Loucy (cell line): ENCODE measurements at regions not wholly inside any gene's neighbourhood (a gene's known extent, or its start where the extent isn't known, plus 50 kb on each side); places are given as distances from the start of the nearest gene placed in this dataset.

Source experiments
- H2AFZ ChIP-seq: fragments of 200-600 bp; sonication (generic); 2 replicates; pipeline ENCODE4 v1.6.0; 2016; ENCODE audit warnings: antibody characterized with exemption, mild to moderate bottlenecking, low read length, moderate library complexity
- H3F3A ChIP-seq: fragments of 200-600 bp; 2 replicates; pipeline ENCODE4 v1.6.0; 2016; ENCODE audit warnings: antibody characterized with exemption, low read depth, mild to moderate bottlenecking
- H3K27me3 ChIP-seq: fragments of 200-600 bp; sonication (generic); 2 replicates; pipeline ENCODE4 v1.6.1; 2014; ENCODE audit warnings: low read length, mild to moderate bottlenecking; ENCODE audit not compliant: insufficient read depth, poor library complexity, severe bottlenecking
- H3K36me3 ChIP-seq: fragments of 200-600 bp; sonication (generic); 2 replicates; pipeline ENCODE4 v1.6.1; 2016; ENCODE audit warnings: low read length; ENCODE audit not compliant: insufficient read depth
- H3K4me1 ChIP-seq: fragments of 200-600 bp; sonication (generic); 2 replicates; pipeline ENCODE4 v1.5.1; 2014; ENCODE audit warnings: low read length, mild to moderate bottlenecking; ENCODE audit not compliant: insufficient read depth, poor library complexity, severe bottlenecking
- H3K4me2 ChIP-seq: fragments of 200-600 bp; sonication (generic); 2 replicates; pipeline ENCODE4 v1.6.0; 2014; ENCODE audit warnings: antibody characterized with exemption, low read length, low read depth, mild to moderate bottlenecking; ENCODE audit not compliant: poor library complexity, severe bottlenecking
- H3K4me3 ChIP-seq: fragments of 200-600 bp; sonication (generic); 2 replicates; pipeline ENCODE4 v1.5.1; 2014; ENCODE audit warnings: low read length, mild to moderate bottlenecking, mixed read lengths; ENCODE audit not compliant: poor library complexity, severe bottlenecking
- H3K79me2 ChIP-seq: fragments of 200-600 bp; sonication (generic); 2 replicates; pipeline ENCODE4 v1.6.1; 2014; ENCODE audit warnings: low read length; ENCODE audit not compliant: insufficient read depth
- H3K9ac ChIP-seq: fragments of 200-600 bp; sonication (generic); 2 replicates; pipeline ENCODE4 v1.6.0; 2014; ENCODE audit warnings: mild to moderate bottlenecking, low read depth, low read length, moderate library complexity; ENCODE audit not compliant: poor library complexity, severe bottlenecking
- H3K9me2 ChIP-seq: fragments of 200-600 bp; sonication (generic); replicated peaks from 2 replicates; pipeline ENCODE4 v1.6.1; 2016; ENCODE audit warnings: low read depth, low read length, mixed read lengths
- H3K9me3 ChIP-seq: fragments of 200-600 bp; sonication (generic); 2 replicates; pipeline ENCODE4 v1.6.1; 2014; ENCODE audit warnings: mild to moderate bottlenecking, antibody characterized with exemption, low read length, low read depth; ENCODE audit not compliant: insufficient read depth
- H4K20me1 ChIP-seq: fragments of 200-600 bp; sonication (generic); 2 replicates; pipeline ENCODE4 v1.6.0; 2014; ENCODE audit warnings: antibody characterized with exemption, low read length, mild to moderate bottlenecking; ENCODE audit not compliant: insufficient read depth, poor library complexity, severe bottlenecking
- EZH2phosphoT487 ChIP-seq: fragments of 200-600 bp; IDR thresholded peaks from 2 replicates; pipeline ENCODE4 v1.6.1; 2018; ENCODE audit warnings: antibody characterized with exemption, mild to moderate bottlenecking, moderate library complexity, borderline replicate concordance
- TF ChIP-seq, protein P1 (sequence below): fragments of 200-600 bp; sonication (generic); conservative IDR thresholded peaks from 2 replicates; pipeline ENCODE4 v1.5.1; 2014; ENCODE audit warnings: mild to moderate bottlenecking, antibody characterized with exemption, low read length

DNA sequence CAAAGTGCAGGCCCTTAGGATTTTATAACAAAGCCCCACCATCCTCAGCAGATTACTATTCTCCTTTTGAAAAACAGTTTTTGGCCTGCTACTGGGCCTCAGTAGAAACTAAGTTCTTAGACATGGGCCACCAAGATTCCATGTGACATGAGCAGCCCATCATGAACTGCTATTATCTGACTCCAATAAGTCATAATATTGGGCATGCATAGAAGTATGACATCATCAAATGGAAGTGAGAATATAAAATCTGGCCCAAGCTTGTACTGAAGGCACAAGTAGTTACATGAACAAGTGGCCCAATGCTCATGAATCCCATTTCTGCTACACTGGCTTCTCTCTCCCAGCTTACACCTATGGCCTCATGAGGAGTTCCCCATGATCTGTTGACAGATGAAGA, 404.8 kb downstream of the EPHA5 start:
- no peaks in the 10 kb centered on the region for H3K27me3 ChIP-seq
- H3K9ac ChIP-seq: no peak overlapping the region
- no peaks in the 10 kb centered on the region for H3K9me2 ChIP-seq
- no peaks in the 10 kb centered on the region for H3K4me1 ChIP-seq
- H3K36me3 ChIP-seq: no peaks in the 10 kb centered on the region
- H3K9me3 ChIP-seq: no peaks in the 10 kb centered on the region
- no peaks in the 10 kb centered on the region for H4K20me1 ChIP-seq
- H3K79me2 ChIP-seq: no peaks in the 10 kb centered on the region
- H3K4me2 ChIP-seq: no peak overlapping the region
- no peak overlapping the region for H3K4me3 ChIP-seq
- no peaks in the 10 kb centered on the region for H3F3A ChIP-seq
- no peak for TF ChIP-seq EZH2phosphoT487
- TF ChIP-seq, protein P1, sequence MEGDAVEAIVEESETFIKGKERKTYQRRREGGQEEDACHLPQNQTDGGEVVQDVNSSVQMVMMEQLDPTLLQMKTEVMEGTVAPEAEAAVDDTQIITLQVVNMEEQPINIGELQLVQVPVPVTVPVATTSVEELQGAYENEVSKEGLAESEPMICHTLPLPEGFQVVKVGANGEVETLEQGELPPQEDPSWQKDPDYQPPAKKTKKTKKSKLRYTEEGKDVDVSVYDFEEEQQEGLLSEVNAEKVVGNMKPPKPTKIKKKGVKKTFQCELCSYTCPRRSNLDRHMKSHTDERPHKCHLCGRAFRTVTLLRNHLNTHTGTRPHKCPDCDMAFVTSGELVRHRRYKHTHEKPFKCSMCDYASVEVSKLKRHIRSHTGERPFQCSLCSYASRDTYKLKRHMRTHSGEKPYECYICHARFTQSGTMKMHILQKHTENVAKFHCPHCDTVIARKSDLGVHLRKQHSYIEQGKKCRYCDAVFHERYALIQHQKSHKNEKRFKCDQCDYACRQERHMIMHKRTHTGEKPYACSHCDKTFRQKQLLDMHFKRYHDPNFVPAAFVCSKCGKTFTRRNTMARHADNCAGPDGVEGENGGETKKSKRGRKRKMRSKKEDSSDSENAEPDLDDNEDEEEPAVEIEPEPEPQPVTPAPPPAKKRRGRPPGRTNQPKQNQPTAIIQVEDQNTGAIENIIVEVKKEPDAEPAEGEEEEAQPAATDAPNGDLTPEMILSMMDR: no peak
- no peak overlapping the region for H2AFZ ChIP-seq

DNA sequence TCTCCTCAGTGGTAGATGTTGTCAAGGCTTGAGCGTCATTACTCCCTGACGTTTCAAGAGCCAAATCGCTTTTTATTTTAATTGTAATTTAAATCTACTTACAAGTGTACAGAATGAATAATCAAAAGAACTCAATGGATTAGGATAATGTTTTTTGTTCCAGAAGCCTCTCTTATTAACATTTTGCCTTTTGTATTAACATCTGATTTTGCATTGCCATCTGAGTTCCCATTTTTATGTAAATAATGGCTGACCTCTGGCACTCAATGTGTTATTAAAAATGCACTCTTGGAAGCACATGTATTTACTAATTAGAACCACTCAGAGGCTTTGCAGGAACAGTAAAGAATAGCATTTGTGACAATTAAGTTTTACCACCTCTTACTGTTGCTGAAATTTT, 411.0 kb downstream of the EPHA5 start:
- Histone ChIP-seq H3K9me2 (0 out of 2 replicates have a peak, but pooled peaks cover 4% of the 10 kb centered on the region), H3K9me3 (no peaks in the 10 kb centered on the region), H3F3A (no peaks in the 10 kb centered on the region), H3K27me3 (no peaks in the 10 kb centered on the region), H4K20me1 (no peaks in the 10 kb centered on the region), H3K36me3 (no peaks in the 10 kb centered on the region), H3K79me2 (no peaks in the 10 kb centered on the region), H3K4me2 (no peak overlapping the region), H3K4me1 (no peaks in the 10 kb centered on the region), H3K9ac (no peak overlapping the region), H2AFZ (peak overlapping the region; percentile 55; the same call in 1 of the 2 replicates), H3K4me3 (no peak overlapping the region)
- TF ChIP-seq EZH2phosphoT487: no peak
- TF ChIP-seq, protein P1: no peak

DNA sequence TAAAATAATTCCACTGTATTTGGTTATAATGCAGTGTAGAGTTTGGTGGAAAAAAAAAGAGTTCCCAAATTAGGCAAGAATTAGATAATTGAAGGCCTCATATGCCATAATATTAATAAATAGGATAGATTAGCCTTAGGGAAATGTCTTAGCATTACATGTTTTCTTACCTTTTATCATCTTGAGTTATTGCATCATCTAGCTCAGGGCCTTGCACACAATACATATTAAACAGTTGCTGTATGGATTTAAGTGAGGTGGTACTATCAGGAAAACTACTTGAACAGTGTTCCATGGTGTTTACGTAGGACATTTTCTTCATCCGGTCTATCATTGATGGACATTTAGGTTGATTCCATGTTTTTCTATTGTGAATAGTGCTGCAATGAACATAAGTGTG, 419.4 kb downstream of the EPHA5 start:
- no peaks in the 10 kb centered on the region for H3F3A ChIP-seq
- H3K36me3 ChIP-seq: no peaks in the 10 kb centered on the region
- no peak overlapping the region for H3K4me2 ChIP-seq
- no peaks in the 10 kb centered on the region for H3K79me2 ChIP-seq
- no peaks in the 10 kb centered on the region for H3K4me1 ChIP-seq
- no peak overlapping the region for H3K4me3 ChIP-seq
- H3K27me3 ChIP-seq: no peaks in the 10 kb centered on the region
- no peak overlapping the region for H2AFZ ChIP-seq
- TF ChIP-seq EZH2phosphoT487: no peak
- TF ChIP-seq, protein P1: no peak
- H3K9ac ChIP-seq: no peak overlapping the region
- no peaks in the 10 kb centered on the region for H3K9me2 ChIP-seq
- H4K20me1 ChIP-seq: no peaks in the 10 kb centered on the region
- H3K9me3 ChIP-seq: no peaks in the 10 kb centered on the region
